Embryonic facial prominence (tissue), 1 donor: ENCODE measurements at regions not wholly inside any gene's neighbourhood (a gene's known extent, or its start where the extent isn't known, plus 50 kb on each side); places are given as distances from the start of the nearest gene placed in this dataset.

Source experiments
- DNase-seq: peaks from one replicate; pipeline ENCODE4 v3.0.0-alpha.2; 2016; ENCODE audit errors: extremely low spot score

DNA sequence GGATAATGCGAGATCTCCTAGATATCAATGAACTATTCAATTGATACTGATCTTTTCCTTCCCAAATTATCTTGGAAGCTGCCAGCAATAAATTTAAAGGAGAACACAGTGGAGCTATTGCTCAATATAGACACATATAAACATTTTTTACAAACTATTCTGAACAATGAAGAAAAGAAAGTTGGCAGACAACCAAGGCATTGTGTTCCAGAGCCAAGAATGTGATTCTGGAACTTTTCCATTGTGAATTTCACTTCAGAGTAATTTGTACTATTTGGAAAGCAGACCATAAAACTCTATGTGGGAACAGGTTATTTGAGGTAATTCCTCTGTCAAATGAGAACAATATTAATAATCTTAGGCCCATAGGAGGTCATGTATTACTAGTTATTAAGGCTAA is 588.2 kb downstream of the IRS1 start:
- no peak for DNase-seq

- no peak for DNase-seq
These were observed 590.9 kb downstream of the IRS1 start for GRCh38 chr2:226208726-226209125.

DNA sequence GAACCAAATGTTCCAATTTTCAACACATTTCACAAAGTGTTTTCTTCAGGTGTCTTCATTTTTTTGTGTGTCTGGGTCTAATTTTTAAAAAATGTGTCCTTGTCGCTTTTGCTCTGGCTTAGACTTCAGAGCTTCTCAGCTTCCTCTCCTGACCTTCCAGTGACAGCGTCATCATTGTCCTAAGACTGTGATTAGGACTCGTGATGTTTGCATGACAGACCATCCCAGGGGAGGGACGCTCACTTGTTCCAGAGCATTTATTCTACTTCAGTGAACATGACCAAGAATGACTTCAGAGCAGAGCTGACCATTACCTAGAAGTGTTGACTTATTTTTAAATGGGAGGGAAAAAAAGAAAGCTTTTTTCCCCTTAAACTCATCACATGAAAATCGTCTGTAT is 591.9 kb downstream of the IRS1 start:
- DNase-seq, result no peak

DNA sequence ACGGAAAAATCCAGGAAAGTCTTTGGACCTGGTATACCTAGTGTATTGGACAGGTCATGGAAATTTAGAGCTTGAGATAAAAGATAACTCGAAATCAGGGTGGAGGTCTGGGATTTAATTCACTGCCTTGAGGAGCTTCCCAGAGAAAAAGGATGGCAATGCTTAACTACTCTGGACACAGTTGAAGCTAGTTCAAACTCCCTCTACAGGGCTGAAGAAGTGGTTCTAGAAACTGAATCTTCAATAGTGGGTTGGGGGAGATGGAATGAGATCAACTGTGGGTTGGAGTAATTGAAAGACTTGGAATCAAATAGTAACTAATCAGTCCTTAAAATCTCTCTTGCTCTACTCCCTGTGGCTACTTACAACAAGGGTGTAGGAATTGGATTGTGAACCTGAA is 600.1 kb downstream of the IRS1 start:
- DNase-seq, result no peak

DNA sequence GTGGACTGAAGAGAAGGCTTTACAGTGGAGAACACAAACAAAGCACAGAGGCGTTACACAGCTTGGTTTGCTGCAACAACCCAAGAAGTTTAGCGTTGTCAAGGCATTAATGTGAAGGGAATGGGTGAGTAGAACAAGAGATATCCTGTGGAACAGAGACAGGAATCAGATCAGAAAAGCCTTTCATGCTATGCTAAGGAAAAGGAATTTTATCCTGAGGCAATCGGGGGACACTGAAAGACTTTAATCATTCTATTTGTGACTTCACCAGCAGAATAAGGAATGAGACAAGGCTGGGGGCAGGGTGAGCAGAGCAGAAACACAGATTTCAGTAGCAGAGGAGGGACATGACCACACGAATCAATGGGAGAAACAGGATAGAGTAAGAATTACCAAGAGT is 600.7 kb downstream of the IRS1 start:
- DNase-seq, result no peak

GRCh38 chr2:226190479-226191252 is 609.0 kb downstream of the IRS1 start:
- no peak for DNase-seq

DNA sequence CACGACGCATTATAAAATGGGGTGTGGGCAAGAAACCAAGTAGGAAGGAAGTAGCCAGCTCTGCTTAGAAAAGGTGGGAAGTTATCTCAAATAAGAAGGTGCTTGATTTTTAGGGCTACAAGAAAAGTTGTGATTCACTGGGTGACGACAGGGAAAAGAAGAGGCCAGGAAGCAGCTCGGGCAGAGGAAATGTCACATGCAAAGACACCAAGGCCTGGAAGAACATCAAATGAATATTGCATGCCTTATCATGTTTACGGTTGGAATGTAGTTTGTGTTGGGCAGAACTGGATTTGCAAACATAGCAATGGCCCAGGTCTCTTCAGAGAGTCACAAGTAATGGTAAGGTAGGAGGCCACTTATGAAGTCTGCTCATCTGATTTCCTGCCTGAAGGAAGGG is 610.6 kb downstream of the IRS1 start:
- no peak for DNase-seq

- no peak for DNase-seq
These were observed 612.0 kb downstream of the IRS1 start for GRCh38 chr2:226187616-226188015.

DNA sequence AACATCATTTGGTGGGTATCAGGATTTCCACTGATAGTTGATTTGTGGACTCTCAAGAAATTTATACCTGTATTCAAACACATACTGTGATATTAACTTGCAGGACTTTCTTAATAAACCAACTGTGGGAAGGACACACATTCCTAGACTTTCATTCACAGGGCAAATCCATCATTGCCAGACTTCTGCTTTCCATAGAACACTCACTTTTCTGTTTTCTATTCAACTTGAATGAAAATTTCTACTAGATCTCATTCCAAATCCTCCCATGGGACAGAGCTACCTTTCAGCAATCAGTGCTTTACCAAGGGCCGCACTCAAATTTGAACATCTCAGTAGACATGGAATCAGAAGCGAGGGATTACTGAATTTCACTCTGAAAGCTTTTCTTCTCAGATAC is 612.5 kb downstream of the IRS1 start:
- no peak for DNase-seq

DNA sequence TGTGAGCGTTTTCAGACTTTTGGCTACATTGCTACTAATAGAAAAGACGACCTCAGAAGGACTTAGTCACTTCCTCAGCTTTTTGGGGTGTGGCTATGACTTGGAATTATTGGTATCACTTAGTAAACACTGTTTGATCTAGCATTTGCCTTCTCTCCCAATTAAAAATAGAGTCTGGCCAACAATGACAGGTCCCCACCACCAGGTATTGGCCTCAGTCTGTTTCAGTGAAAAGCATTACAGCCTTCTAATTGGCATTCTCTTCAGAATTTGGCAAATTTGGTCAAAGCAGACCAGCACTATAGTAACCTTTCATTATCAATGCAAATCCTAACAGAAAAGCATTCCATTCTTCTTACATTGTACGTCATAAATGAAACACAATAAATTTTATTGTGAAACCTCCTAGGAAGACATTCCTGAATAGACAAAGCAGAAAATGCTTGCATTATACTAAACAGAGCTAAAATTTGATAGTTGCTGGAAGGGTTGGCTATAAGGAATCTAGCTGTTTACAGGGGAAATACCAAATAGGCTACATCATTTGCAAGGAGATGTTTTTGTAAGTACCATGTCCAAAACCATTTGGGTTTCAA is 613.9 kb downstream of the IRS1 start:
- peak; percentile 69 for DNase-seq

DNA sequence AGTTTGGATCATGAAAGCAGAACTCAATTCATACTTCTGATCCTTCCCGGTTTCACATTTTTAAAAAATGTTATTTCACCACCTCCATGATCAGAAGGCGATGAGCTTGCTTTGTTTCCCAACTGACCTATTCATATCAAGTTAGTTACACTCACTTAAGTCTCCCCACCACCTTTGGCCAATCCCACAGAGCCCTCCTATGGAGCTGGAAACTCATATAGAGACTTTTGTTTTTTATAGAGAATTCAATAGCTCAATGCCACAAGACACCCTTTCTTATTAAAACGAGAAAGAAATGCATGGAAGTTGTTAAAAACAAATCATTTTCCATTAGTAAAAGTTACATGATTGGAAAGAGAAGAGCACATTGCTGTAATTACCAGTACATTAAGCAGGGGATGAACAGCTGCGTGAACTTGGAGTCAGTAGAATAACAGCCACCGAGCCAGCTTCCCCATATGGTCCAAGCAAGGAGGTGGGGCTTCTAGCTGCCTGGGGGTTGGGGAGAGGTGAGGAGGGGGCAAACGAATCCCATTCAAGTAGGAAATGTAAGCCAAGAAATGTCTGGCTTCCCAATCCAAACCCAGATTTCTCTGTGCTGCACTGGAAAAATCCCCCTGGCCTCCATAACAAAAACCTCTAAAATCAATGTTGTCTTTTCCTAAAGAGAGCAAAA is 614.5 kb downstream of the IRS1 start:
- DNase-seq, result peak; percentile 23

DNA sequence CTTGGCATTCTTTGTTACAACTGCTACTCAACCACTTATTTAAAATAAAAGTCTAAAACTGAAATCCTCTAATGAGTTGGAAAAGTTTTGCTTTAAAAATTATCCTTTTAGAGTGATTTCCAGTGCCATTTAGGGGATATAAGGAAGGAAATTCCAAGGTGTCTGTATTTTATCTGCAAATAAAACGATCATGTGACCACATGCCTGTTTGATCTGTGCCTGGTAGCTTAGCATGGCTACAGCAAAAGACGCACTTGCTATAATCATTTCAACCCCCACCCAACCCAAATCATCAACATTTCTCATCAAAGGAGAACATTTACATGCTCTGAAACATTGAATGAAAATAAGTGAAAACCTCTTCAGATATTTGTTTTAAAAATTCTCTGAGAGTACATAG is 615.1 kb downstream of the IRS1 start:
- DNase-seq, result no peak

- DNase-seq, result no peak
These were observed 616.1 kb downstream of the IRS1 start for GRCh38 chr2:226183550-226183949.

- DNase-seq, result no peak
These were observed 616.6 kb downstream of the IRS1 start for GRCh38 chr2:226183033-226183432.

DNA sequence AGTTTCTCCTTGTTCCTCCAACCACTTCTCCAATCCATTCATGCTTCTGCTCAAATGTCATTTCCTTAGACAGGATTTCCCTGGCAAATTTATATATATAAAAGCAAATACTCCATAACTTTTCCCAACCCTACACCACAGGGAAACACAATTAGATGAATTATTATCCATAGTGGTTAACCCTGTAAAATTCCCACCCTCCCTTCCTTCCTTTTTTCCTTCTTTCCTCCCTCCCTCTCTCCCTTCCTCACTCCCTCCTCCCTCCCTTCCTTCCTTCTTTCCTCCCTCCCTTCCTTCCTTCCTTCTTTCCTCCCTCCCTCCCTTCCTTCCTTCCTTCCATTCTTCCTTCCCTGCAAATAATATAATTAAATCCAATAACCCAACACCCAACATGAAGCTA is 617.7 kb downstream of the IRS1 start:
- DNase-seq, result no peak

DNA sequence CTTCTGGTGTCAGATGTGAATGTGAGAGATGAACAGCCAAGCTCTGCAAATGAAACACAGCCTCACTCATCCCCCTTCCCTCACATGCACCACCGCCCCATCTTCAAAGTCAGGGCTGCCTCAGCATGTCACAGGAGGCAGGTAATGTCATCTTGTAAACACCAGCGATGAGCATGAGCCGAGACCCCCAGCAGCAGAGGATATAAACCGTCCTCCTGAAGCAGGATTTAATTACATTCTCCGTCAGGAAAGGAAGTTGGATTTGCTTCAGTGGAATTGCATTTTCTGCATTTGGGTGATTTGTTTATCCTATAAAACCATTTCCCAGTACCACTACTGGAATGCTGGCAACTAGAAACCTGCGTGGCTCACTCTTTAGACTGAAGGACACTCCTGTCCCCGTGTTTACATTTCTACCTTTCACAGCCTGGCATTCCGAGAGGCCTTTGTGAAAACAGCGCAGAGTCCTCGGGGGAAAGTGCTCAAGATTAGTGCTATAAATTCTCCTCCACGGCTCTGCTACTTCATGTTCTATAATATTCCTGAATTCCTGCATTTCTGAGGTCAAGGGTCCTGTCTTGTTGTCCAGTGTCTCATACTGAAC is 619.2 kb downstream of the IRS1 start:
- DNase-seq, result no peak

GRCh38 chr2:226179010-226179409 is 620.6 kb downstream of the IRS1 start:
- DNase-seq, result no peak

GRCh38 chr2:226176283-226176984 is 623.2 kb downstream of the IRS1 start:
- DNase-seq, result no peak

- no peak for DNase-seq
These were observed 625.2 kb downstream of the IRS1 start for GRCh38 chr2:226174390-226174789.

- no peak for DNase-seq
These were observed 626.7 kb downstream of the IRS1 start for GRCh38 chr2:226172939-226173338.

- DNase-seq, result no peak
These were observed 627.3 kb downstream of the IRS1 start for GRCh38 chr2:226172309-226172708.
